WTC11 (cell line): ENCODE measurements at regions not wholly inside any gene's neighbourhood (a gene's known extent, or its start where the extent isn't known, plus 50 kb on each side); places are given as distances from the start of the nearest gene placed in this dataset.

Source experiments
- ATAC-seq: fragments of 200-7000 bp; cut with Tn5 transposase; 2 replicates; pipeline ENCODE4 v1.10.0; 2021; ENCODE audit warnings: mild to moderate bottlenecking, moderate library complexity
- CTCF ChIA-PET: fragments of 300-600 bp; sonication (Branson Sonifier 250); formaldehyde crosslinking; loops from one replicate; lab custom pipeline; 2021; ENCODE audit warnings: antibody characterized with exemption; lab: Charles Lee
- POLR2A ChIA-PET: fragments of 350-600 bp; sonication (Branson Sonifier 250); formaldehyde crosslinking; loops from one replicate; lab custom pipeline; 2021; ENCODE audit warnings: antibody characterized with exemption; lab: Charles Lee
- DNase-seq: peaks from one replicate; pipeline ENCODE4 v3.0.0; 2021; ENCODE audit warnings: low spot score
- H3K27ac Mint-ChIP-seq: 2 replicates; pipeline ENCODE4 v1.8.0; 2021; ENCODE audit warnings: mixed read lengths
- H3K27me3 Mint-ChIP-seq: 2 replicates; pipeline ENCODE4 v1.8.0; 2021; ENCODE audit warnings: low read depth, mild to moderate bottlenecking, moderate library complexity, mixed read lengths
- H3K36me3 Mint-ChIP-seq: 2 replicates; pipeline ENCODE4 v1.8.0; 2021; ENCODE audit warnings: mixed read lengths
- H3K4me1 Mint-ChIP-seq: 2 replicates; pipeline ENCODE4 v1.8.0; 2022; ENCODE audit warnings: mixed read lengths
- H3K4me3 Mint-ChIP-seq: 2 replicates; pipeline ENCODE4 v1.8.0; 2021; ENCODE audit warnings: mild to moderate bottlenecking, moderate library complexity, mixed read lengths
- H3K9me3 Mint-ChIP-seq: 2 replicates; pipeline ENCODE4 v1.8.0; 2021; ENCODE audit warnings: mixed read lengths
- CTCF ChIP-seq: fragments of 200-600 bp; IDR thresholded peaks from 2 replicates; pipeline ENCODE4 v1.8.0; 2022; ENCODE audit warnings: antibody characterized with exemption
- E2F5 ChIP-seq: sonication (generic); formaldehyde crosslinking; IDR thresholded peaks from 2 replicates; pipeline ENCODE4 v1.8.1; 2022; ENCODE audit warnings: mild to moderate bottlenecking, moderate library complexity, missing genetic modification reagents
- ELF4 ChIP-seq: sonication (generic); formaldehyde crosslinking; IDR thresholded peaks from 2 replicates; pipeline ENCODE4 v1.8.1; 2022; ENCODE audit warnings: low read depth, mild to moderate bottlenecking, moderate library complexity, missing genetic modification reagents
- EMX1 ChIP-seq: fragments of 250-450 bp; sonication (Bioruptor Pico); IDR thresholded peaks from 2 replicates; pipeline ENCODE4 v1.8.0; 2021; ENCODE audit warnings: mild to moderate bottlenecking
- FOXK1 ChIP-seq: sonication (generic); formaldehyde crosslinking; IDR thresholded peaks from 2 replicates; pipeline ENCODE4 v1.8.0; 2022; ENCODE audit warnings: mild to moderate bottlenecking, moderate library complexity, missing genetic modification reagents
- FOXP1 ChIP-seq: sonication (generic); formaldehyde crosslinking; IDR thresholded peaks from 2 replicates; pipeline ENCODE4 v1.8.0; 2022; ENCODE audit warnings: missing genetic modification reagents, mild to moderate bottlenecking, moderate library complexity, borderline replicate concordance
- MXD4 ChIP-seq: fragments of 250-450 bp; sonication (Bioruptor Pico); IDR thresholded peaks from 2 replicates; pipeline ENCODE4 v1.8.0; 2021; ENCODE audit warnings: mild to moderate bottlenecking, moderate library complexity, borderline replicate concordance
- NR2C2 ChIP-seq: sonication (generic); formaldehyde crosslinking; IDR thresholded peaks from 2 replicates; pipeline ENCODE4 v1.8.0; 2022; ENCODE audit warnings: mild to moderate bottlenecking, missing genetic modification reagents
- RELA ChIP-seq: sonication (generic); formaldehyde crosslinking; IDR thresholded peaks from 2 replicates; pipeline ENCODE4 v1.8.1; 2022; ENCODE audit warnings: missing genetic modification reagents, mild to moderate bottlenecking, borderline replicate concordance
- RORB ChIP-seq: fragments of 250-450 bp; sonication (Bioruptor Pico); IDR thresholded peaks from 2 replicates; pipeline ENCODE4 v1.9.0; 2021; ENCODE audit warnings: mild to moderate bottlenecking
- SMAD4 ChIP-seq: sonication (generic); formaldehyde crosslinking; IDR thresholded peaks from 2 replicates; pipeline ENCODE4 v1.8.0; 2022; ENCODE audit warnings: mild to moderate bottlenecking, missing genetic modification reagents
- SOX15 ChIP-seq: fragments of 250-450 bp; sonication (Bioruptor Pico); IDR thresholded peaks from 2 replicates; pipeline ENCODE4 v1.9.0; 2021; ENCODE audit warnings: mild to moderate bottlenecking
- ZNF423 ChIP-seq: fragments of 250-450 bp; sonication (Bioruptor Pico); IDR thresholded peaks from 2 replicates; pipeline ENCODE4 v2.1.2; 2022; ENCODE audit warnings: mild to moderate bottlenecking, moderate library complexity
- ZNF425 ChIP-seq: fragments of 250-450 bp; sonication (Bioruptor Pico); conservative IDR thresholded peaks from 2 replicates; pipeline ENCODE4 v1.9.0; 2021; ENCODE audit warnings: mild to moderate bottlenecking
- ZNF532 ChIP-seq: fragments of 250-450 bp; sonication (Bioruptor Pico); IDR thresholded peaks from 2 replicates; pipeline ENCODE4 v1.9.0; 2021; ENCODE audit warnings: mild to moderate bottlenecking, borderline replicate concordance
- ZSCAN18 ChIP-seq: fragments of 250-450 bp; sonication (Bioruptor Pico); IDR thresholded peaks from 2 replicates; pipeline ENCODE4 v2.1.2; 2022; ENCODE audit warnings: mild to moderate bottlenecking, moderate library complexity
- TF ChIP-seq, protein P1 (sequence below): sonication (generic); formaldehyde crosslinking; IDR thresholded peaks from 2 replicates; pipeline ENCODE4 v1.8.0; 2022; ENCODE audit warnings: mild to moderate bottlenecking, missing genetic modification reagents
- TF ChIP-seq, protein P2 (sequence below): sonication (generic); formaldehyde crosslinking; IDR thresholded peaks from 2 replicates; pipeline ENCODE4 v1.8.1; 2023; ENCODE audit warnings: mild to moderate bottlenecking, missing genetic modification reagents
- TF ChIP-seq, protein P3 (sequence below): fragments of 250-450 bp; sonication (Bioruptor Pico); IDR thresholded peaks from 2 replicates; pipeline ENCODE4 v1.9.0; 2021; ENCODE audit warnings: mild to moderate bottlenecking

DNA sequence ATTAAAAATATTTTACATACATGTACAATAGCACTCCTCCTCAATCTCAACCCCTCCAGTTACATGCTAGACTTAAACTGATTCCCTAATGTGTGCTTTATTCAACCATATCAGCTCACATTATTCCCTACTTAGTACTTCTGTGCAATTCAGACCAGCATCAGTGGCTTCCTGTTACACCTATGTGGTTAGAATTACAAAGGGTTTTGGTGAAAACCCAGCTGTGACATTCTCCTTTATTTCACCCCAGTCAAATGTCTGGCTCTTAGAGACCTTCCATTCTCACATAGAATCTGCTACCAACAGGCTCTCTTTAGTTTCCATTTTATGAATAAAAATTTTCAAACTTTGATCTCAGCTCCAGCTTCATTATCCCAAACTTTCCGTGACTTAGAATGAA is 85.2 kb upstream of the SLC7A11 start (continued):
- TF ChIP-seq CTCF (no peak), EMX1 (CRISPR knock-in tag) (no peak), ZNF425 (CRISPR knock-in tag) (no peak)
- TF ChIP-seq, protein P1, sequence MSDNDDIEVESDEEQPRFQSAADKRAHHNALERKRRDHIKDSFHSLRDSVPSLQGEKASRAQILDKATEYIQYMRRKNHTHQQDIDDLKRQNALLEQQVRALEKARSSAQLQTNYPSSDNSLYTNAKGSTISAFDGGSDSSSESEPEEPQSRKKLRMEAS, result no peak

GRCh38 chr4:138320831-138321230 is 78.7 kb upstream of the SLC7A11 start:
- H3K4me3 Mint-ChIP-seq, result no peak overlapping the region
- POLR2A ChIA-PET, result no interaction called here
- no peak overlapping the region for H3K27ac Mint-ChIP-seq
- peaks cover 16% of the 10 kb centered on the region for H3K4me1 Mint-ChIP-seq
- ATAC-seq (no peak), DNase-seq (no peak)
- CTCF ChIA-PET, result no interaction called here
- H3K9me3 Mint-ChIP-seq, result no peaks in the 10 kb centered on the region
- no peaks in the 10 kb centered on the region for H3K36me3 Mint-ChIP-seq
- TF ChIP-seq, protein P2, sequence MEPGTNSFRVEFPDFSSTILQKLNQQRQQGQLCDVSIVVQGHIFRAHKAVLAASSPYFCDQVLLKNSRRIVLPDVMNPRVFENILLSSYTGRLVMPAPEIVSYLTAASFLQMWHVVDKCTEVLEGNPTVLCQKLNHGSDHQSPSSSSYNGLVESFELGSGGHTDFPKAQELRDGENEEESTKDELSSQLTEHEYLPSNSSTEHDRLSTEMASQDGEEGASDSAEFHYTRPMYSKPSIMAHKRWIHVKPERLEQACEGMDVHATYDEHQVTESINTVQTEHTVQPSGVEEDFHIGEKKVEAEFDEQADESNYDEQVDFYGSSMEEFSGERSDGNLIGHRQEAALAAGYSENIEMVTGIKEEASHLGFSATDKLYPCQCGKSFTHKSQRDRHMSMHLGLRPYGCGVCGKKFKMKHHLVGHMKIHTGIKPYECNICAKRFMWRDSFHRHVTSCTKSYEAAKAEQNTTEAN (CRISPR knock-in tag), result no peak
- H3K27me3 Mint-ChIP-seq, result no peaks in the 10 kb centered on the region; the same call in 1 of the 2 replicates

GRCh38 chr4:138320030-138320429 is 77.9 kb upstream of the SLC7A11 start:
- Mint-ChIP-seq H3K4me1 (peaks cover 16% of the 10 kb centered on the region), H3K9me3 (peaks cover 5% of the 10 kb centered on the region; the same call in 1 of the 2 replicates), H3K27ac (no peak overlapping the region), H3K36me3 (no peaks in the 10 kb centered on the region), H3K27me3 (no peaks in the 10 kb centered on the region), H3K4me3 (no peak overlapping the region)
- DNase-seq, result no peak
- ChIA-PET CTCF (no interaction called here), POLR2A (no interaction called here)
- ATAC-seq, result no peak
- no peak for TF ChIP-seq NR2C2 (CRISPR knock-in tag)
- TF ChIP-seq FOXP1 (CRISPR knock-in tag), result no peak
- TF ChIP-seq, protein P3, sequence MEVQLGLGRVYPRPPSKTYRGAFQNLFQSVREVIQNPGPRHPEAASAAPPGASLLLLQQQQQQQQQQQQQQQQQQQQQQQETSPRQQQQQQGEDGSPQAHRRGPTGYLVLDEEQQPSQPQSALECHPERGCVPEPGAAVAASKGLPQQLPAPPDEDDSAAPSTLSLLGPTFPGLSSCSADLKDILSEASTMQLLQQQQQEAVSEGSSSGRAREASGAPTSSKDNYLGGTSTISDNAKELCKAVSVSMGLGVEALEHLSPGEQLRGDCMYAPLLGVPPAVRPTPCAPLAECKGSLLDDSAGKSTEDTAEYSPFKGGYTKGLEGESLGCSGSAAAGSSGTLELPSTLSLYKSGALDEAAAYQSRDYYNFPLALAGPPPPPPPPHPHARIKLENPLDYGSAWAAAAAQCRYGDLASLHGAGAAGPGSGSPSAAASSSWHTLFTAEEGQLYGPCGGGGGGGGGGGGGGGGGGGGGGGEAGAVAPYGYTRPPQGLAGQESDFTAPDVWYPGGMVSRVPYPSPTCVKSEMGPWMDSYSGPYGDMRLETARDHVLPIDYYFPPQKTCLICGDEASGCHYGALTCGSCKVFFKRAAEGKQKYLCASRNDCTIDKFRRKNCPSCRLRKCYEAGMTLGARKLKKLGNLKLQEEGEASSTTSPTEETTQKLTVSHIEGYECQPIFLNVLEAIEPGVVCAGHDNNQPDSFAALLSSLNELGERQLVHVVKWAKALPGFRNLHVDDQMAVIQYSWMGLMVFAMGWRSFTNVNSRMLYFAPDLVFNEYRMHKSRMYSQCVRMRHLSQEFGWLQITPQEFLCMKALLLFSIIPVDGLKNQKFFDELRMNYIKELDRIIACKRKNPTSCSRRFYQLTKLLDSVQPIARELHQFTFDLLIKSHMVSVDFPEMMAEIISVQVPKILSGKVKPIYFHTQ (CRISPR knock-in tag), result no peak
- TF ChIP-seq ZNF423, result no peak
- no peak for TF ChIP-seq E2F5 (CRISPR knock-in tag)
- no peak for TF ChIP-seq ZSCAN18 (CRISPR knock-in tag)
- TF ChIP-seq RELA (CRISPR knock-in tag), result no peak
- TF ChIP-seq MXD4 (CRISPR knock-in tag), result no peak
- no peak for TF ChIP-seq FOXK1 (CRISPR knock-in tag)
- TF ChIP-seq SMAD4 (CRISPR knock-in tag), result no peak
- TF ChIP-seq ELF4 (CRISPR knock-in tag), result no peak
- no peak for TF ChIP-seq ZNF532 (CRISPR knock-in tag)
- TF ChIP-seq RORB (CRISPR knock-in tag), result no peak
- TF ChIP-seq SOX15, result no peak
